ENCODE measurements at regions not wholly inside any gene's neighbourhood (a gene's known extent, or its start where the extent isn't known, plus 50 kb on each side); places are given as distances from the start of the nearest gene placed in this dataset.

GRCh38 chr3:124498891-124499290 lies 231.4 kb upstream of the UMPS start:
- Mint-ChIP-seq H3K9me3 (no peaks in the 10 kb centered on the region), H3K27me3 (peaks cover 21% of the 10 kb centered on the region), H3K36me3 (ENCODE audit: low read depth) (no peaks in the 10 kb centered on the region)

DNA sequence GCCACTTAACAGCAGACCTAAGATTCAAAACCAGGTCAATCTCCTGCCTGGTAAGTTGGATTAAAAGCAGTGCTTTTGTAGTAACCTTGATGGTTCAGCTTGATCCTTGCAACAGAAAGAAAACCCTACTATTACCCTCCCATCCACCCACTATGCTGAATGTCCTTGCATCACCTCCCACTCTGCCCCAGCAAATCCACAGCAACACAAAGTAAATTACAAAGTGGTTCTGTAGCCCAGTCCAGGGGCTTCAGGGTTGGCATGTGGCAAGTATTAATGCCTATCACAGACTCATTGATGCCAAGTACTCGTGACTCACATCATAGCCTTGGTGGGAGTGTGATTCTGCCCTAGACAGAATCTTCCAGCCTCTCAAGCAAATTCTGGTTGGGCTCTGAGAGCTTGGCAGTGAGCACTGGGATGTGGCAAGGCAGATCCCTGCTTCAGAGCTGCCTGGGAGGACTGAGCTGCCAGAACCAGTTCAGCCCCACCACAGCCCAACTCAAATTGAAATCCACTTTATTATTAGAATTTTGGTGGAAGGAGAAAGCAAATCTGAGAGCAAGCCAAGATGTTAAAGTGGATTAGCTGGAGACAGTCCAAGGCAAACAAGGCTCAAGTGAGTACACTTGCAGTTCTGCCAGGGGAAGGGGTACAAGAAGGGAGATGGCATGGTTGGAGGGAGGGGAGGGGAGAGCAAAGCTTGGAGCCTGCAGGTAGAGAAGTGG lies 225.8 kb upstream of the UMPS start:
- no peak overlapping the region for H3K4me3 Mint-ChIP-seq
- no peaks in the 10 kb centered on the region for H3K9me3 Mint-ChIP-seq
- H3K27me3 Mint-ChIP-seq = peaks cover 27% of the 10 kb centered on the region
- H3K4me1 Mint-ChIP-seq = no peaks in the 10 kb centered on the region
- H3K36me3 Mint-ChIP-seq (ENCODE audit: low read depth) = no peaks in the 10 kb centered on the region
- H3K27ac Mint-ChIP-seq = no peak overlapping the region
- ATAC-seq (replicated peaks) = no peak

More at GRCh38 chr3:124498891-124499290, 231.4 kb upstream of the UMPS start:
- no peak for ATAC-seq (replicated peaks)
- no peaks in the 10 kb centered on the region for H3K4me1 Mint-ChIP-seq
- no peak overlapping the region for H3K4me3 Mint-ChIP-seq
- no peak overlapping the region for H3K27ac Mint-ChIP-seq

DNA sequence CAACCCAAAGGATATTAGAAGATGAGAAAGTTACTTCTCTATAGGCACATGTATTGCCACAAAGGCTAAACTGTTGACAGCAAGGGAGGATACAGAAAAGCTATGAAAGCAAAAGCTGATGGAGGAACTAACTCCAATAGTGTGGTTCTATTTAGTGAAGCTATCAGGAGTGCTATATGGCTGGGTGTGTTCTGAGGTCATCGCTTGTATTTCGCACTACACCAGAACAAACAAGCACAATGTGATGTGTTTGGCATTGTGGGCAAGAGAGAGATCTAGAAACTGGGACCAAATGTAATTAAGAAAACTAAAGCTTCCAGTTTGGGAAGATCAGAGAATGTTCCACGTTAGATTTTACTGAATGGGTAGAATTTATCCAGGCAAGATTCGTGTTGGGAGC lies 220.4 kb upstream of the UMPS start:
- H3K4me3 Mint-ChIP-seq = no peak overlapping the region
- no peaks in the 10 kb centered on the region for H3K9me3 Mint-ChIP-seq
- no peak overlapping the region for H3K27ac Mint-ChIP-seq
- no peak for ATAC-seq (replicated peaks)
- H3K27me3 Mint-ChIP-seq = peaks cover 35% of the 10 kb centered on the region
- no peaks in the 10 kb centered on the region for H3K36me3 Mint-ChIP-seq (ENCODE audit: low read depth)
- H3K4me1 Mint-ChIP-seq = no peaks in the 10 kb centered on the region

GRCh38 chr3:124510290-124510689 lies 220.0 kb upstream of the UMPS start:
- H3K9me3 Mint-ChIP-seq = no peaks in the 10 kb centered on the region
- no peak overlapping the region for H3K27ac Mint-ChIP-seq
- H3K27me3 Mint-ChIP-seq = peaks cover 33% of the 10 kb centered on the region
- no peak for ATAC-seq (replicated peaks)
- H3K4me3 Mint-ChIP-seq = no peak overlapping the region
- no peaks in the 10 kb centered on the region for H3K36me3 Mint-ChIP-seq (ENCODE audit: low read depth)
- H3K4me1 Mint-ChIP-seq = no peaks in the 10 kb centered on the region

GRCh38 chr3:124512881-124513609 lies 217.2 kb upstream of the UMPS start:
- Mint-ChIP-seq H3K4me3 (no peak overlapping the region), H3K27ac (no peak overlapping the region), H3K9me3 (no peaks in the 10 kb centered on the region), H3K27me3 (peaks cover 32% of the 10 kb centered on the region), H3K36me3 (ENCODE audit: low read depth) (no peaks in the 10 kb centered on the region), H3K4me1 (no peaks in the 10 kb centered on the region)
- no peak for ATAC-seq (replicated peaks)

GRCh38 chr3:124513610-124513997 lies 216.6 kb upstream of the UMPS start:
- Mint-ChIP-seq H3K9me3 (no peaks in the 10 kb centered on the region), H3K36me3 (ENCODE audit: low read depth) (no peaks in the 10 kb centered on the region), H3K4me3 (no peak overlapping the region), H3K27me3 (peaks cover 32% of the 10 kb centered on the region), H3K27ac (no peak overlapping the region), H3K4me1 (no peaks in the 10 kb centered on the region)
- no peak for ATAC-seq (replicated peaks)

GRCh38 chr3:124514683-124515082 lies 215.6 kb upstream of the UMPS start:
- H3K36me3 Mint-ChIP-seq (ENCODE audit: low read depth) = no peaks in the 10 kb centered on the region
- H3K27ac Mint-ChIP-seq = no peak overlapping the region
- H3K4me3 Mint-ChIP-seq = no peak overlapping the region
- no peaks in the 10 kb centered on the region for H3K9me3 Mint-ChIP-seq
- peaks cover 32% of the 10 kb centered on the region for H3K27me3 Mint-ChIP-seq
- no peak for ATAC-seq (replicated peaks)
- no peaks in the 10 kb centered on the region for H3K4me1 Mint-ChIP-seq

- Mint-ChIP-seq H3K36me3 (ENCODE audit: low read depth) (no peaks in the 10 kb centered on the region), H3K27ac (no peak overlapping the region), H3K9me3 (no peaks in the 10 kb centered on the region), H3K4me3 (no peak overlapping the region), H3K27me3 (peaks cover 21% of the 10 kb centered on the region), H3K4me1 (no peaks in the 10 kb centered on the region)
- no peak for ATAC-seq (replicated peaks)
These were observed 213.9 kb upstream of the UMPS start for GRCh38 chr3:124516333-124516732.

GRCh38 chr3:124517306-124517705 lies 212.9 kb upstream of the UMPS start:
- Mint-ChIP-seq H3K9me3 (no peaks in the 10 kb centered on the region), H3K36me3 (ENCODE audit: low read depth) (no peaks in the 10 kb centered on the region), H3K4me1 (no peaks in the 10 kb centered on the region), H3K27ac (no peak overlapping the region), H3K4me3 (no peak overlapping the region), H3K27me3 (peaks cover 13% of the 10 kb centered on the region)
- no peak for ATAC-seq (replicated peaks)

DNA sequence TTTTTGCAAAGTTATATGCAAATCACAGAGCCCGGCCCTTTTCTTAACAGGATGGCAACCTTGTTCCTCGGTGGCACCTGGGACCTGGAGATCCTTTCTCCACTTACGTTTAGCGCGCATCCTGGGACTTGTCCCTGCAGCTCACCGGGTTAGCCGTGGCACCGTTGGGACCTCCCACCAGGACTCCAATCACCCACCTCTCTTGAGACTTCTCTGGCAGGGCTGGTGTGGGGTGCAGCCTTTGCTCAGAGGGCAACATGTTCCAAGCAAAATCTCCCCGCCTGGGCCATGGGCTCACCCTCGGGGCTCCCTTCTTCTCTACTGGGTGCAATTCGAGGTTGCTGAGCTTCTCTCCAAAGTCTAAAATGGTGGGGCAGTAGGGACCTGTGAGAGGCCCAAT lies 211.9 kb upstream of the UMPS start:
- no peaks in the 10 kb centered on the region for H3K9me3 Mint-ChIP-seq
- H3K27ac Mint-ChIP-seq = no peak overlapping the region
- no peaks in the 10 kb centered on the region for H3K36me3 Mint-ChIP-seq (ENCODE audit: low read depth)
- ATAC-seq (replicated peaks) = no peak
- H3K4me3 Mint-ChIP-seq = no peak overlapping the region
- peaks cover 9% of the 10 kb centered on the region for H3K27me3 Mint-ChIP-seq
- H3K4me1 Mint-ChIP-seq = no peaks in the 10 kb centered on the region

DNA sequence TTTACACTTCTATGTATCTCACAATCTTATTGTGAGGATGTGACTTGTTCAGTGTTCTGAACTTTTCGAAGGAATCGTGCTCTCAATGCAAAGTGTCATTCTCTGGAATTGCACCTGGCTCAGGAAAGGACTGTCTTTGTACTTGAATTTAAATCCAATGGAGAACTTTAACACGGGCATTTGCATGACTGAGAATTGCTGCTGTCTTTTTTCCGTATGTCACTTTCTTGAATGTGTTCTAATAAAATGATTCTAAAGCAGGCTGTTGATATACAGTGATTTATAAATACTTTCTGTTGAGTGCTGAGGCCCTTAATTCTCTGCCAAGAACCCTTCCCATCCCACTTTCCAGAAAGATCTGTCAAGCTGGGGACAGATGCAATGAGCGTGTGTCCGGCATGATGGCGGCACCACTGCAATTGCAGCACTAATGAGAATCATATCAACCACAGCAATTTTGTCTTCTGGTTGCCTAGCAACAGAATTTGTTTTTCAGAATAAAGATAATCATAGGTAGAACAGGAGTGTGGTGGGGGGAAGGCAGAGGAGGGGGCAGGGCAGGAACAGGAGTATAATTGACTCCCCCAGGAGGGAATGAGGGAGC lies 210.6 kb upstream of the UMPS start:
- H3K4me3 Mint-ChIP-seq = no peak overlapping the region
- ATAC-seq (replicated peaks) = no peak
- no peaks in the 10 kb centered on the region for H3K4me1 Mint-ChIP-seq
- no peak overlapping the region for H3K27ac Mint-ChIP-seq
- H3K27me3 Mint-ChIP-seq = peaks cover 9% of the 10 kb centered on the region
- H3K9me3 Mint-ChIP-seq = no peaks in the 10 kb centered on the region
- H3K36me3 Mint-ChIP-seq (ENCODE audit: low read depth) = no peaks in the 10 kb centered on the region

GRCh38 chr3:124520970-124521369 lies 209.3 kb upstream of the UMPS start:
- Mint-ChIP-seq H3K9me3 (no peaks in the 10 kb centered on the region), H3K4me1 (no peaks in the 10 kb centered on the region), H3K27me3 (peaks cover 13% of the 10 kb centered on the region), H3K4me3 (no peak overlapping the region), H3K27ac (no peak overlapping the region), H3K36me3 (ENCODE audit: low read depth) (no peaks in the 10 kb centered on the region)
- ATAC-seq (replicated peaks) = no peak

- Mint-ChIP-seq H3K27ac (no peak overlapping the region), H3K4me3 (no peak overlapping the region), H3K27me3 (peaks cover 16% of the 10 kb centered on the region), H3K4me1 (no peaks in the 10 kb centered on the region), H3K36me3 (ENCODE audit: low read depth) (no peaks in the 10 kb centered on the region), H3K9me3 (no peaks in the 10 kb centered on the region)
- ATAC-seq (replicated peaks) = no peak
These were observed 208.1 kb upstream of the UMPS start for GRCh38 chr3:124522082-124522625.

DNA sequence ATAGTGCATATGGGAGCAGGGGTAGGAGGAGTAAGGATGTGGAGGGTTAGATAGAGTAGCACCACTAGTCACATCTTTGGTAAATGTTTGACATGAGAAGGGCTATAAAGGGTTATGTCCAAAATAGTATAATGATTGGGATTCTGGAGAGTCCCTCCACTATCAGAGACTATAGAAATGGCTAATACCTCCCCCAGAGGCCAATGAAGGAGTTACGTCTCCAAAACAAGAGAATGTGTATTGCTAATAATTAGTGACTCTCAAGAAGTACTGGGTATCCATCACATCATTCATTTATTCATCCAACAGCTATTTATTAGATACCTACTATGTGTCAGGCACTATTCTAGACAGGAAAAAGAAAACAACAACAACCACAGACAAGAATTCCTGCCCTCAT lies 203.7 kb upstream of the UMPS start:
- no peak for ATAC-seq (replicated peaks)

More for the DNA sequence above, 203.7 kb upstream of the UMPS start:
- Mint-ChIP-seq H3K4me3 (no peak overlapping the region), H3K27ac (no peak overlapping the region), H3K9me3 (no peaks in the 10 kb centered on the region), H3K27me3 (peaks cover 21% of the 10 kb centered on the region), H3K4me1 (no peaks in the 10 kb centered on the region), H3K36me3 (ENCODE audit: low read depth) (no peaks in the 10 kb centered on the region)
